ENCODE measurements at regions not wholly inside any gene's neighbourhood (a gene's known extent, or its start where the extent isn't known, plus 50 kb on each side); places are given as distances from the start of the nearest gene placed in this dataset.

GRCh38 chr4:63817196-63817865 lies 591.9 kb downstream of the TECRL start:
- no peak for TF ChIP-seq CTCF (IDR thresholded peaks at IDR 0.05; ENCODE audit: low read depth, low read length, poor library complexity, severe bottlenecking)
- TF ChIP-seq EZH2phosphoT487 (IDR thresholded peaks at IDR 0.05; ENCODE audit: borderline replicate concordance, low read length) = no peak

Data from DOHH2 (cell line).